GM12864 (cell line): ENCODE measurements at regions not wholly inside any gene's neighbourhood (a gene's known extent, or its start where the extent isn't known, plus 50 kb on each side); places are given as distances from the start of the nearest gene placed in this dataset.
"Not testable (repeated sequence)": the region's sequence is repeated elsewhere in the genome, so short reads cannot be mapped to it uniquely, and the experiment has no call there.

Experiments used
- DNase-seq: peaks from one replicate; pipeline ENCODE4 v3.0.0-alpha.2; 2011; ENCODE audit warnings: low read depth
- H3K4me3 ChIP-seq: 2 replicates; pipeline ENCODE4 v1.5.1; 2011; ENCODE audit warnings: mild to moderate bottlenecking, low read depth, low read length, control low read depth
- TF ChIP-seq, protein P1 (sequence below): IDR thresholded peaks from 2 replicates; pipeline ENCODE4 v1.5.1; 2011; ENCODE audit warnings: low read depth, mild to moderate bottlenecking, moderate library complexity, low read length, control low read depth, inconsistent platforms; ENCODE audit errors: missing control alignments

DNA sequence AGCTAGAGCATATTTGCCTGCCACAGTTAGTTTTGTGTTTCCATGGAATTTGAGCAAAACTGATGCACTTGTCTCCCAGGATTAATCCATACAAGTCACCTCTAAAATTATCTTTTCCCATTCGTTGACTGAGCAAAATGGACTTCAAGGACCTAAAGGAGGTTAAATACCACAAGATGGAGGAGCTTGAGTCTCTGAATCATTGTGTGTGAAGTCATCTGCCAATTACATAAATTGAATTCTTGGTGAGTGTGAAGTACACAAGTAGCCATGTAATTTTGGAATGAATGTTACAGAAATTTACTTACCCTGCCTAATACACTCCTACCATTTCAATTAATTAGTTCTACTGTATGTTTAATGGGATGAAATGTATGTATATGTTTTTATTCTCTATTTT lies 501.7 kb upstream of the POT1 start:
- no peak for DNase-seq
- TF ChIP-seq, protein P1, sequence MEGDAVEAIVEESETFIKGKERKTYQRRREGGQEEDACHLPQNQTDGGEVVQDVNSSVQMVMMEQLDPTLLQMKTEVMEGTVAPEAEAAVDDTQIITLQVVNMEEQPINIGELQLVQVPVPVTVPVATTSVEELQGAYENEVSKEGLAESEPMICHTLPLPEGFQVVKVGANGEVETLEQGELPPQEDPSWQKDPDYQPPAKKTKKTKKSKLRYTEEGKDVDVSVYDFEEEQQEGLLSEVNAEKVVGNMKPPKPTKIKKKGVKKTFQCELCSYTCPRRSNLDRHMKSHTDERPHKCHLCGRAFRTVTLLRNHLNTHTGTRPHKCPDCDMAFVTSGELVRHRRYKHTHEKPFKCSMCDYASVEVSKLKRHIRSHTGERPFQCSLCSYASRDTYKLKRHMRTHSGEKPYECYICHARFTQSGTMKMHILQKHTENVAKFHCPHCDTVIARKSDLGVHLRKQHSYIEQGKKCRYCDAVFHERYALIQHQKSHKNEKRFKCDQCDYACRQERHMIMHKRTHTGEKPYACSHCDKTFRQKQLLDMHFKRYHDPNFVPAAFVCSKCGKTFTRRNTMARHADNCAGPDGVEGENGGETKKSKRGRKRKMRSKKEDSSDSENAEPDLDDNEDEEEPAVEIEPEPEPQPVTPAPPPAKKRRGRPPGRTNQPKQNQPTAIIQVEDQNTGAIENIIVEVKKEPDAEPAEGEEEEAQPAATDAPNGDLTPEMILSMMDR: no peak
- no peak overlapping the region for H3K4me3 ChIP-seq

DNA sequence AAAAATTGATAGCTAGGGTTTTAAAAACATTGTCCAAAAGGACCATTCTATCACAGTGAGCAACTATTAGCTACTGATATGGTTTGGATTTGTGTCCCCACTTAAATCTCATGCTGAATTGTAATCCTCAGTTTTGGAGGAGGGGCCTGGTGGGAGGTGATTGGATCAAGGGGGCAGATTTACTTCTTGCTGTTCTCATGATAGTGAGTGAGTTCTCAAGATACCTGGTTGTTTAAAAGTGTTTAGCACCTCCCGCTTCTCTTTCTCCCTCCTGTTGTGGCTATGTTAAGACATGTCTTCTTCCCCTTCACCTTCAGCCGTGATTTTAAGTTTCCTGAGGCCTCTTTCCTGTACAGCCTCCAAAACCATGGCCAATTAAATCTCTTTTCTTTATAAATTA lies 500.4 kb upstream of the POT1 start:
- TF ChIP-seq, protein P1: no peak
- no peak for DNase-seq

DNA sequence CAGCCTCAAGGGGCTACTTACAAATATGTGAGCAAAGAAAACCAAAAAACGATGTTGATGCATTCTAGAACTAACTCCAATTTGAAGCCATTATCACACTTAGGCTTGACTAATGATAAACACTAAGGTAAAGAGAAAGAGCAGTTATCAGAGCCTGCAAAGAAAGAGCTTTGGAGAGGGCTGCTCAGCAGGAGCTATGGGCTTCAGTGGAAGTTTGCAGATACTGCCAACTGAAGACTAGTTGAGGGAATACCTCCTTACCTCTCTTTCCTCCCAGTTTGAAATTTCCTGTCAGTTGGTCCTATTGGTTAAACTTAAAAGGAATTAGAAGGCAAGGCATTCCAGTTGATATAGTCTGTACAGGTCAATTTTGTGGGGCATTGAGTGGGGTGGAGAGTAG lies 498.1 kb upstream of the POT1 start:
- TF ChIP-seq, protein P1: no peak
- no peak for DNase-seq

More for the DNA sequence above, 500.4 kb upstream of the POT1 start:
- no peak overlapping the region for H3K4me3 ChIP-seq

DNA sequence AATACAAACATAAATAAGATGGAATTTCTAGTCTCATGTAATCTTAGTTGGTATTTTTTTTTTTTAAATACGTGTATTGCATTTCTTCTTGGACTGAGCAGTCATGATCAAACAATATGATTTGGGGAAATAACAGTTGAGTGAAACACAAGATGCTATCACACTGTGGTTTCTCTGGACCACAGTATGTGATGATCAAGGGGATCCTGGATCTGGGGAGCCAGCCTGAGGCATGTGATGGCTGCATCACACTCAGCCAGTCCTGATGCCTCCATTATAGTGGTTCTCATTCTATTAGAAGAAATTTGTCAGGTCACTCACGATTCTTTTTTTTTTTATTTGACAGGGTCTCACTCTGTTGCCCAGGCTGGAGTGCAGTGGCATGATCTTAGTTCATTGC lies 495.9 kb upstream of the POT1 start:
- no peak for DNase-seq
- TF ChIP-seq, protein P1: no peak
- no peak overlapping the region for H3K4me3 ChIP-seq

More for the DNA sequence above, 498.1 kb upstream of the POT1 start:
- H3K4me3 ChIP-seq: no peak overlapping the region

DNA sequence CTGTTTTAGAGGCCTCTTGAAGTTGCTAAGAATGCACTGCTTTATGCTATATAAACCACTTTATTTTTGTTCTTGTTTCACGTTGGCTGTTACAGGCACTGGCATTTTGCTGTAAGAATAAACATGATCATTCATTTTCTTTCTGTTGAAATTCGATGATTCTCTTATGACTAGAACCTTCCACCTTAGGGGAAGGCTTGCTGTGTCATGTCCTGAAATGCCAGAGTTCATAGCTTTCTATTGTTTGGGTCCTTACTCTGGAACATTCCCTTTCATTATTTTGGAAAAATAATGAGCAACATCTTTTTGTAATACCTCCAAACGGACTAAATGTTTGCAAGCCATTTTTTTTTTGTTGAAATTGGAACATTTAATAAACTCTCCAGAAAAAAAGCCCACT lies 495.1 kb upstream of the POT1 start:
- TF ChIP-seq, protein P1: no peak
- DNase-seq: no peak
- H3K4me3 ChIP-seq: no peak overlapping the region

DNA sequence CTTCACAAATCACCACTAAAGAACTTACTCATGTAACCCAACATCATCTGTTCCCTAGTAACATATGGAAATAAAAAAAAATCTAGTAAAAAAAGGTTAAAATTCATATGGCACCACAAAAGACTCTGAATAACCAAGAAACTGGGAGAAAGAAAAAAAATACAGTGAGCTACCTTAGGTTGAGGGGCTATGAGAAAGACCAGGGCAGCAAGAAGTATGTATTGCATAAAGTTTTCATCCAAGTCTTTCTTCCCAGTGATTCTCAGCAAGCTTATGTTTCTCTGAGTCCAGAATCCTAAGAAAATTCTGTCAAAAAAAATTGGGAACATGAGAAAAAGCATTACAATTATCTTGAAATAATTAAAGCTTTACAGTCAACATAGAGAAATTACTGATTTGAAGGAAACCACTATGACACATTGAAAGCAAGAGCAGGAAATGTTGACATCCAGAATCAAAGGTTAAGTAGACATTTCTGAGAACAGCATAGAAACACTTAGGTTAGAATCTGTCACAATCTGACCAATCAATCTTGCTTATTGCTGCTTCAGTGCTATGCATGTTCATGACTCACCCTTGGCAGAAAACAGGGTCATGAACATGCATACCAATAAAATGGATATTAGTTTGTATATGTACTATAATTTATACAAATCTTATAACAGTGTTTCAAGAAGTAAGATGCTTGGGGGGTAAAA lies 494.0 kb upstream of the POT1 start:
- TF ChIP-seq, protein P1: no peak
- H3K4me3 ChIP-seq: no peak overlapping the region
- DNase-seq: no peak

DNA sequence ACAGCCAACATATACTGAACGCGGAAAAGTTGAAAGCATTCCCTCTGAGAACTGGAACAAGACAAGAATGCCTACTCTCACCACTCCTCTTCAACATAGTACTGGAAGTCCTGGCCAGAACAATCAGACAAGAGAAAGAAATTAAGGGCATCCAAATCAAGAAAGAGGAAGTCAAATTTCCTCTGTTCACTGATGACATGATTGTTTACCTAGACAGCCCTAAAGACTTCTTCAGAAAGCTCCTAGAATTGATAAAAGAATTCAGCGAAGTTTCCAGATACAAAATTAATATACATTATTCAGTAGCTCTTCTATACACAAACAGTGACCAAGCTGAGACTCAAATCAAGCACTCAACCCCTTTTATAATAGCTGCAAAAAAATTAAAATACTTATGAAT lies 491.8 kb upstream of the POT1 start:
- H3K4me3 ChIP-seq, DNase-seq: not testable (repeated sequence)
